ENCODE measurements at regions not wholly inside any gene's neighbourhood (a gene's known extent, or its start where the extent isn't known, plus 50 kb on each side); places are given as distances from the start of the nearest gene placed in this dataset.

DNA sequence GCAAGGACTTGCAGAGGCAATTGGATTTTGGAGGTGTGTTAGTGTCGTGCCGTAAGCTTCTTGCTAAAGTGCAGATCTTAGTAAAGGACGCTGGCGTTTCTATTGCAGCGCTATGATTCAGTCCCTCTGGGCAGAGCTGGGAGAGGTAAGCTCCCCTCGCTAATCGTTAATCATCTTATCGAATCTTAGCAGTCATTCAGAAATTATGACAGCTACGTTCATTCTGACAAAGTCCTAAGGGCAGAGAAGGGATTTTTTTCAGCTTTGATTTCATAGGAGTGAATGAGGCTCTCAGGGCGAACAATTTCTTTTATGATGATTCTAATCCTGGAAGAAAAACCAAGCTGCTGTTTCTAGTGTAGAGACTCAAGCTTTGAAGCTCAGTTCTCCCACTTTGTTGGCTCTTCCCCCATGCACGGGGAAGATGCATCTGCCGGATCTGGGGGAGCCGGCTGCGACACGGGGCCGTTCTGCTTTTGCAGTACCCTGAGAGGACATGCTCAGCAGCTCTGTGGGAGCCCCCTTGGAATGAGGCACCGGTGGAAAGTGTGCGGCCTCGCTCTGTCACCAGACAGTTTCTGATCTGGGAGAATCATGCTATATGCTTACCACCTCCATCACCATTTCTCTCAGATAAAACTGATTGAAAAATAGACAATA is 79.1 kb upstream of the SLC22A23 start:
- Histone ChIP-seq H3K9me3 (ENCODE audit: low read length) (no peaks in the 10 kb centered on the region), H2AFZ (ENCODE audit: low read length) (no peak overlapping the region), H3K9me2 (ENCODE audit: insufficient read depth, low read length) (no peaks in the 10 kb centered on the region), H4K20me1 (ENCODE audit: insufficient read depth, low read length) (no peaks in the 10 kb centered on the region), H3K4me1 (ENCODE audit: insufficient read depth, low read length, poor library complexity, severe bottlenecking) (no peaks in the 10 kb centered on the region), H3K27ac (ENCODE audit: low read depth, low read length, poor library complexity, severe bottlenecking) (no peak overlapping the region), H3K36me3 (ENCODE audit: insufficient read depth, low read length) (no peaks in the 10 kb centered on the region), H3K79me2 (ENCODE audit: insufficient read depth, low read depth, low read length) (no peaks in the 10 kb centered on the region), H3K4me2 (ENCODE audit: low read length) (no peak overlapping the region), H3K4me3 (ENCODE audit: low read depth, low read length, poor library complexity, severe bottlenecking) (no peak overlapping the region)
- intact Hi-C loops (cut with micrococcal nuclease; ENCODE audit: unreplicated experiment) = no loop called here
- BruUV-seq (replicated peaks) = no TSS peak
- no peak for DNase-seq (ENCODE audit: low spot score)
- TF ChIP-seq EZH2phosphoT487 (IDR thresholded peaks at IDR 0.05; ENCODE audit: borderline replicate concordance, low read depth, low read length) (no peak), CTCF (conservative IDR thresholded peaks at IDR 0.05; ENCODE audit: low read length) (no peak)
- POLR2A ChIA-PET = no interaction called here
- CTCF ChIA-PET (ENCODE audit: unreplicated experiment) = no interaction called here

- DNase-seq (ENCODE audit: low spot score) = no peak
- H4K20me1 ChIP-seq (ENCODE audit: insufficient read depth, low read length) = no peaks in the 10 kb centered on the region
- no peaks in the 10 kb centered on the region for H3K36me3 ChIP-seq (ENCODE audit: insufficient read depth, low read length)
- H2AFZ ChIP-seq (ENCODE audit: low read length) = no peak overlapping the region
- ChIA-PET CTCF (ENCODE audit: unreplicated experiment) (no interaction called here), POLR2A (no interaction called here)
- no peak overlapping the region for H3K4me3 ChIP-seq (ENCODE audit: low read depth, low read length, poor library complexity, severe bottlenecking)
- no TSS peak for BruUV-seq (replicated peaks)
- H3K79me2 ChIP-seq (ENCODE audit: insufficient read depth, low read depth, low read length) = no peaks in the 10 kb centered on the region
- intact Hi-C loops (cut with micrococcal nuclease; ENCODE audit: unreplicated experiment) = no loop called here
- H3K27ac ChIP-seq (ENCODE audit: low read depth, low read length, poor library complexity, severe bottlenecking) = no peak overlapping the region
- H3K4me1 ChIP-seq (ENCODE audit: insufficient read depth, low read length, poor library complexity, severe bottlenecking) = no peaks in the 10 kb centered on the region
- no peaks in the 10 kb centered on the region for H3K9me2 ChIP-seq (ENCODE audit: insufficient read depth, low read length)
- TF ChIP-seq EZH2phosphoT487 (IDR thresholded peaks at IDR 0.05; ENCODE audit: borderline replicate concordance, low read depth, low read length) = no peak
- no peak for TF ChIP-seq CTCF (conservative IDR thresholded peaks at IDR 0.05; ENCODE audit: low read length)
- H3K4me2 ChIP-seq (ENCODE audit: low read length) = no peak overlapping the region
- no peaks in the 10 kb centered on the region for H3K9me3 ChIP-seq (ENCODE audit: low read length)
Observed at GRCh38 chr6:3535033-3535775, 78.4 kb upstream of the SLC22A23 start.

DNA sequence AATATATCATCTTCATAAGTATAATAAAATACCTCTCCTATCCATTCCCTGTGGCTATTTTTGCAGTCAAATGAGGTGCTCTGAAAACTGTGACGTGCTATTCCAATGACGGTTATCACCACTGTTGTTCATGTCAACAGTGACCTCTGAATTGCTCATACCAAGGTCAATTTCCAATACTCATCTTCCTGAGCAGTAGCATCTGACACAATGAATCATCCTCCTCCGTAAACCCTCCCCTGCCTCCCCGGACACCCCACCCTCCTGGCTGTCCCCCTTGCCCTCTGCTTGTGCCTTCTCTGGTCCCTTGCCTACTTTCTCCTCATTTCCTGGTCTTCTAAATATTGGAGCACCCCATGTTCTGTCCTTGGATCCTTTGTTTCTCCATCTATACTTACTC is 77.7 kb upstream of the SLC22A23 start:
- Histone ChIP-seq H2AFZ (ENCODE audit: low read length) (no peak overlapping the region), H3K79me2 (ENCODE audit: insufficient read depth, low read depth, low read length) (no peaks in the 10 kb centered on the region), H3K4me2 (ENCODE audit: low read length) (no peak overlapping the region), H3K4me1 (ENCODE audit: insufficient read depth, low read length, poor library complexity, severe bottlenecking) (no peaks in the 10 kb centered on the region), H3K4me3 (ENCODE audit: low read depth, low read length, poor library complexity, severe bottlenecking) (no peak overlapping the region), H4K20me1 (ENCODE audit: insufficient read depth, low read length) (no peaks in the 10 kb centered on the region), H3K9me2 (ENCODE audit: insufficient read depth, low read length) (no peaks in the 10 kb centered on the region), H3K9me3 (ENCODE audit: low read length) (no peaks in the 10 kb centered on the region), H3K27ac (ENCODE audit: low read depth, low read length, poor library complexity, severe bottlenecking) (no peak overlapping the region), H3K36me3 (ENCODE audit: insufficient read depth, low read length) (no peaks in the 10 kb centered on the region)
- POLR2A ChIA-PET = no interaction called here
- intact Hi-C loops (cut with micrococcal nuclease; ENCODE audit: unreplicated experiment) = no loop called here
- no peak for DNase-seq (ENCODE audit: low spot score)
- CTCF ChIA-PET (ENCODE audit: unreplicated experiment) = no interaction called here
- no TSS peak for BruUV-seq (replicated peaks)
- no peak for TF ChIP-seq CTCF (conservative IDR thresholded peaks at IDR 0.05; ENCODE audit: low read length)
- no peak for TF ChIP-seq EZH2phosphoT487 (IDR thresholded peaks at IDR 0.05; ENCODE audit: borderline replicate concordance, low read depth, low read length)

All from OCI-LY7 (cell line).